NCI-H2081 (cell line): ENCODE measurements at regions not wholly inside any gene's neighbourhood (a gene's known extent, or its start where the extent isn't known, plus 50 kb on each side); places are given as distances from the start of the nearest gene placed in this dataset.

Source experiments
- DNase-seq, 2 experiments: peaks; one replicate each; lab custom pipeline; 2025; lab: John Stamatoyannopoulos, UW

- no peak for DNase-seq
These were observed 234.4 kb upstream of the TBL1XR1 start for GRCh38 chr3:177431525-177432176.

DNA sequence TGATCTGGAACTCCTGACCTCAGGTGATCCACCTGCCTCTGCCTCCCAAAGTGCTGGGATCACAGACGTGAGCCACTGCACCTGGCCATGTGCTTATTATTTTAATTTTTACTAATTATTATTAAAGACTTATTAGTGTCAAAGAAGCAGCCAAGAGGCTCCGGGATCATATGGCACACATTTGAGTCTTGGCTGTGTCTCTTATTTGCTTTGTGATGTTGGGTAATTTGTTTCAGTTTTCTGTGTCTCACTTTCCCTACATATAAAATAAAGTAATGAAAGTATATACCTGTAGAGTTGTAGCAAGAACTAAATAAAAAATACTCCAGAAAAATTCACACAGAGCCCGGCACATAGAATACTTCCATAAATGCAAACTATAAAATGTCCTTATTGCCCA, 238.0 kb upstream of the TBL1XR1 start:
- DNase-seq: no peak

DNA sequence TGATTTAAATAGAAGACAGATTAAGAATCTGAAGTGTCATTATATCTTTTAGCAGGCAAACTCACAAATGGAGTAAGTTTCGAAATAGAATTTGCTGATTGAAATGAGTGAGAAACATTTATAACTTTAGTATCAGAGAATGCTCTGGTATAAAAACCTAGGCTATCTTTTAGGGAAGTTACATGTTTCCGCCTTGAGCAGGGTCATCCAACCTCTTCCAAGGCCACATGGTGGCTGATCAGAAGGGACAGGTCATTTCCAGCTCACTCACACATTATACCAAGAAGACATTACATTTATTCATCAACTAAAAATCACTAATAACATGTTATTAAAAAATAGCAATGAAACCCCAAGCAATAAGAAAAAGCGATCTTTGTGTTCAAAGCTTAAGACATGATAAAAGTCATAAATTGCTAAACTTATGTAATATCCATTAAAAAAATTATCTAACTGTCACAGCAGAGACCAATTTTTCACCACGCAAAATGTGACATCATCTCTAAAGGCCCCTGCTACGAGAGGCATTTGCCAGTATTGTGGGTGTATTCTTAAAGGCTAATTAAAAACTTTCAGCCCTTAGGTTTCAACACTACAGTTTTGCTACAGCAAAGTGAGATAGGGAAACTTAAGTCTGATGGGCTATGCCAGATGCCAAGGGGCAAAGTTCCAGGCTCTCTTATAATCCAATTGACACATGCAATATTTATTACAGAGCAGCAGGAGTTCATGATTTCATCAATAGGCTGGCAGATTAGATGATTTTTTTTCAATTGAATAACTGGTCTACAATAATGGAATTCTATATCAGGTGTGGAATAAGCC, 240.4 kb upstream of the TBL1XR1 start:
- DNase-seq: no peak

- no peak for DNase-seq
These were observed 241.4 kb upstream of the TBL1XR1 start for GRCh38 chr3:177438596-177439220.

DNA sequence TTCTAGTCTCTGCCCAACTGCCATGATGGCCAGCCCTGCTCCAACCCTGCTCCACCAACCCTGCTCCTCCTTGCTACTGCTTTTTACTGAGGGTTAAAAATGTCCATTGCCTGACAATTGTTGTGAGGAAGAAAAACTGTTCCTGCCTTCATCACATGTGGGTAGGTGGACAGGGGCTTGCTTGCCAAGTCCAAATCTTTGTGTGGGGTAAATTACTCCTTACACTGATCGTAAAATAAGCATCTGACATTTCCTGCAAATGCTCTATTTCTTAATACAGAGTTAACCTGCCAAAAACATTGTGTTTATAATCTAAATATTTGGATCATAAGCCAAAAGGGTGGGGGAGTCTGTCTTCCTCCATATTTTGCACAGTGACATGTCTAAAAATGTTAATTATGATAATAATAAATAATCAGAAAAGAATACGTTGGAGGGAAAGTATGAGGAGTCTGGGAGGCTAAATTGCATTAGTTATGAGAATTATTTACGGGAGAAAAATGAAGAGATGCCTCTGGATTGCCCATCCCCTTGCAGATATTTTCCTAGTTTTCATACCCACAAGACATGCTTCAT, 242.5 kb upstream of the TBL1XR1 start:
- no peak for DNase-seq

- no peak for DNase-seq
These were observed 243.3 kb upstream of the TBL1XR1 start for GRCh38 chr3:177440456-177441104.

DNA sequence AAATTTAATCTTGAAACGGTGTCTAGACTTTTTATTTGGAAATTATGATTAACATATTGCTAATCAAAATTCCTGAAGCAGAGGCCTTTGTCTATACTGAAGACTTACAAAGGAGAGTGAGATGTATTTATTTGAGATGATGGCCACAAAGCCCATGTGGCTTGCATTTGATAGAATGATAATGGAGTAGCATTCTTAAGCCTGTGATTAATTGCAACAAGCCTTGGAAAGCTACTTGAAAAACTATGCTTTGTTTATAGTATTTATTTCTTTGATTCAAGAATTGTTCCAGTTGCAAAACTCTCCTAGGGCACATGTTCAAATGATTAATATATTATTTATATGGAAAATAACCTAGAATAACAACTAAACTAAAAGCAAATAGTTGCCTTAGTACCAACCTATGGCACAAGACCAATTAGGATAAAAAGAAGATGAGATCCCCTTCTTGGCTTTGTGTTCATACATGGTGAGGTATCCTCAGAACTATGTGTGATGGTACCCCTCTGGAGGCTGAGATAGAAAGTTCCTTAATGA, 244.1 kb upstream of the TBL1XR1 start:
- DNase-seq: no peak

DNA sequence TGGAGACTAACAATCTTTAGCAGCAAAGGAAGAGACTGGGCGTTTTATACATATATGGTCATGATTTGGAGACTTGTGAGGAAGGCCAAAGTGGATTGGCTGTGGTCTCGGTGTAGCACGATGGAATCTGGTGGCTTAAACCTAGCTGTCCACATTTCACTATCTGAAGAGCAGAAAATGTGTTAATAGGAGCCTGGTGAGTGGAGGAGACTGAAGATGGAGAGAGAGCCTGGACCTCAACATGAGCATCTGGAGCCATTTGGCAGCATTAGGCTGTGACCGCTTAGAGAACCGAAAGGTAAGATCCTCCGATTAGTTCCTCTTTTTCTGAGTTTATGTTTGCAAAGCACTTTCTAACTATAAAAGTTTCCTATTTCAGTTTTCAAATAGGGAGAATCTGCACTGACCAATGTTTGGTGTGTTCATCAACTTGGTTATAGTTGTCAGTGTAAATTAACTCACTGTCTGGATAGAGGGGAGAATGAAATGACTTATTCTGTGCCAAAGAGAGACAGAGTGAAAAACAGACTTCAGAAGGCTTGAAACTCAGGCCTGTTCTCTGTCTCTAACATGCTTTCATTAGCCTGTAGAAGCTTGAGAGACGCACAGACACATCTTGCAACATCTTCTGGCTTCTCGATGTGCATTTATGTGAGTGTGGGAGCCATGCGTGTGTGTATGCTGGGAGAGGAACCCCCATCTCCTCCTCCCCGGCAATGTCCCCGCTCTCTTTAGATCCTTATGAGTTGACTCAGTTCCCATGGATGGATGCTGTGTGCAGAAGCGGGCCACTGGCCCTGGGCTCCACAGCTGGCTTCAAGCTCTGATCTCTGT, 244.7 kb upstream of the TBL1XR1 start:
- DNase-seq: no peak

- no peak for DNase-seq
These were observed 246.2 kb upstream of the TBL1XR1 start for GRCh38 chr3:177443469-177443868.

DNA sequence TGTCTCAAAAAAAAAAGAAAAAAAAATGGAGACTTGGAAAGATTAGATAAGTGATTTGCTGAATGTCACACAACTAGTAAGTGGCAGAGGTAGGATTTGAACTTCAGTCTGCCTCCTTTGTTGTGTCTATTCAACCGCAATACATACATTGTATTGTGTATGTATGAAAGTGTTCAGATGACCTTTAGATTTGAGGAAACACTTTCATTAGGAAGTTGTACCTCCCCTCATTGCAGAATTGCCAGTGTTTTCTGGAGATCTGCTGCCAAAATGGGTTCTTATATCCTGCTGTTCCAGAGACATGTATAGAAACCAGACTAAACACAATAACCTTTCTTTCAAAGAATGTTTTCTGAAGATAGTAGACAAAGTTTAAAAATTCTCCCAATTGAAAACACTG, 247.4 kb upstream of the TBL1XR1 start:
- DNase-seq: no peak

- DNase-seq: no peak
These were observed 248.3 kb upstream of the TBL1XR1 start for GRCh38 chr3:177445549-177445948.

DNA sequence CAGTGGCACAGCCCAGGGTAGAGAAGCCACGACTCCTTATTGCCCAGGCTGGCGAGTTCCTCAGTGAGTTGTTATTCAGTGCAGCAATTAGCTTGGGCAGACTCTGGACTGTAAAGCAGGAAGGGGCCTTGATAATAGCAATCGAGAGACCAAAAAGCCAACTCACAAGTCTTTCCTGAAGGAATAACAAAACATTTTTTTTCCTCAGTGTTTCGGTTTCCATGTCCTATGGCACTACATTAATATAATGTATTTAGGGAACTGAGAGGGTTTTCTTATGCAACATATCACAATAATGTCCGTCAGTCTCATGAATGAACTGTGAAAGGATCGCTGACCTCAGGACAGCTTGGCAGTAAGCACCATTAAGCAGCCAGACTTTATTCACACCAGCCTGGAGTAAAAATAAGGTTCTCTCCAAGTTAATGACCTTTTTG, 248.9 kb upstream of the TBL1XR1 start:
- DNase-seq: no peak

GRCh38 chr3:177447938-177448337, 250.7 kb upstream of the TBL1XR1 start:
- no peak for DNase-seq

- DNase-seq: no peak
These were observed 251.7 kb upstream of the TBL1XR1 start for GRCh38 chr3:177448987-177449359.

DNA sequence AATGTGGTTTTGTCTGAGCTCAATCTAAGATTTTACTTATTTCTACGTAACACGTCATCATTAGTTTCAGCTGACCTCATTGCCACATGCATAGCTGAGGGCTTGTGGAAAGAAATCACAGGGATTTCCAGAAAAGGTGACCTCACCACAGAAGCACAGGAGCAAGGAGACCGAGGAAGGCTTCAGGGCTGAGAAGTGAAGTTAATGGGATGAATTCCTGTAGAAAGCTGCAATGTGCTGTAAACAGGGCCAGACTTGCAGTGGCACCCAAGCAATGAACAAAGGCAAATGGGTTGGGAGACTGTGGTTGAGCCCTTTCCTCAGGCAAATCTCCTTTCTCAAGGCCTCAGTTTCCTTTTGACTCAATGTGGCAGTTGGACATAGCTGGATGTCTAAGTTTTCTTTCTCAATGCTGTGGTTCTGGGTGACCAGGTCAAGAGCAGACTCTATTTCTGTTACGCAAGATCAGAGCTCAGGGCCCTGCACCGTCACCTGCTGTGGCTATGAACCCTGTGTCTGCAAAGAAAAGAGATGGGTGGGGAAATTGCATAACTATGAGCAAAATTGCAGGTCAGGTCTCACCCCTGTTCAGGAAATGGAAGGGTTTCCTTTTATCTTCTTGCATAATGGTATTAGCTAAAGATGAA, 252.2 kb upstream of the TBL1XR1 start:
- no peak for DNase-seq

- no peak for DNase-seq
These were observed 254.0 kb upstream of the TBL1XR1 start for GRCh38 chr3:177451301-177451750.

DNA sequence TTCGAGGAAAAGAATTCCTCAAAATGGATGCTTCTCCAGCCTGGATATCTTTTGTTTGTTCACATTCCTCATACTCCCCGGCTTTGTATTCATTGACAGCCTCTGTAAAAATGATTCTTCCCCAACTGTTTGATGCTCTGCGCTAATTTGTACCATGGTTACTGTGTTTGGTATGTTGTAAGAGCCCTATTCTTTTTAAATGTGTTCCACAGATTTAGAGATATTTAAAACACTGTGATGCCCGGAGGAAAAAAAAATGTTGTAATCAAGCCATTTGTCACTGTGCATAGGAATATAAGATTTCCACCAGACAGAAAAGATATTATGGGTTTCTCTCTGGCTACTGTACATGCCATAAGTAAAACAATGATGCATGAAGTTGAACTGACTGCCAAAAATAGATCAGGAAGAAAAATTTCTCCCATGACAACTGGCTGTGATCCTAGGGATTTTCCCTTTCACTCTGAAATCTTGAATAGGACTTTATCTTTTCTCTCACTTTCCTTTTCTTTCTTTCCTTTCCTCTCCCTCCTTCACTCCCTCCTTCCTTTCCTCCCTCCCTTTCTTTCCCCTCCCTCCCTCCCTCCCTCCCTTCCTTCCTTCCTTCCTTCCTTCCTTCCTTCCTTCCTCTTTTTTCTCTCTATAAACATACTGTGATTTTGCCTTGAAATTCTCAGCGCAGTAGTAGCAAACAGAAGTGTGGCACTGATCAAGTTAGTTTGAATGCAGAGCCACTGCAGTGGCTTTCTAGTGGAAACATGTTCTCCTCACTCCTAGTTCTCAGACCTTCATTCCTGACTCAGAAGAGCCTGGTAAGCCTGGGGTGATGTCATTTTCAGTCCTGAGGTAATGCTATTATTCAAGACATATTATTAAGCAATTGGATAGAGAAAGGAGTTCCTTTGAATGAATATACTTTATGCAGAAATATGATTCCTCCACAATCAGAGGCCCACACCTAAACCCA, 254.9 kb upstream of the TBL1XR1 start:
- DNase-seq: no peak

- peak in 1 of 2 experiments; percentile 34 for DNase-seq
These were observed 255.7 kb upstream of the TBL1XR1 start for GRCh38 chr3:177452831-177453450.

DNA sequence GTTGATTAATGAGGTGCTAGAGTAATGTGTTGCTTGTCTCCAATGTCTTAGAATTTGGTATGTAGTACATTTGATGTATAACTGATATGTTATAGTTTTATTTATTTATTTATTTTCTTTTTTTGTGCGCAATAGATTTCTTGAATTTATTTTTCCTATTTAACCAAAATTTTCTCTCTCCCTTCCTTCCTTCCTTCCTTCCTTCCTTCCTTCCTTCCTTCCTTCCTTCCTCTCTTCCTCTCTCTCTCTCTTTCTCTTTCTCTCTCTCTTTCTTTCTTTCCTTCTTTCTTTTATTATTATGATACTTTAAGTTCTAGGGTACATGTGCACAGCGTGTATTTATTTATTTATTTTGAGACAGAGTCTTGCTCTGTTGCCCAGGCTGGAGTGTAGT, 256.2 kb upstream of the TBL1XR1 start:
- DNase-seq: no peak
